ENCODE measurements at regions not wholly inside any gene's neighbourhood (a gene's known extent, or its start where the extent isn't known, plus 50 kb on each side); places are given as distances from the start of the nearest gene placed in this dataset.
"Not testable (repeated sequence)": the region's sequence is repeated elsewhere in the genome, so short reads cannot be mapped to it uniquely, and the experiment has no call there.

- no peak for DNase-seq
These were observed 273.3 kb downstream of the MREG start for GRCh38 chr2:215740071-215740470.

- no peak for DNase-seq
These were observed 275.0 kb downstream of the MREG start for GRCh38 chr2:215738351-215738750.

GRCh38 chr2:215737477-215737876, 275.9 kb downstream of the MREG start:
- no peak for DNase-seq

GRCh38 chr2:215736653-215737290, 276.6 kb downstream of the MREG start:
- DNase-seq = no peak

- no peak for DNase-seq
These were observed 282.2 kb downstream of the MREG start for GRCh38 chr2:215731108-215731658.

GRCh38 chr2:215729985-215730620, 283.2 kb downstream of the MREG start:
- DNase-seq = no peak

- no peak for DNase-seq
These were observed 284.8 kb downstream of the MREG start for GRCh38 chr2:215728504-215729065.

- DNase-seq = no peak
These were observed 285.5 kb downstream of the MREG start for GRCh38 chr2:215727507-215728503.

- no peak for DNase-seq
These were observed 287.3 kb downstream of the MREG start for GRCh38 chr2:215726070-215726469.

GRCh38 chr2:215724146-215724545, 288.3 kb upstream of the FN1 start:
- no peak for DNase-seq

- no peak for DNase-seq
These were observed 287.8 kb upstream of the FN1 start for GRCh38 chr2:215723631-215724011.

- no peak for DNase-seq
These were observed 287.2 kb upstream of the FN1 start for GRCh38 chr2:215722986-215723630.

- no peak for DNase-seq
These were observed 286.3 kb upstream of the FN1 start for GRCh38 chr2:215722125-215722524.

- not testable (repeated sequence) for DNase-seq
These were observed 285.6 kb upstream of the FN1 start for GRCh38 chr2:215721515-215721914.

- DNase-seq = no peak
These were observed 283.0 kb upstream of the FN1 start for GRCh38 chr2:215718890-215719289.

- DNase-seq = no peak
These were observed 282.6 kb upstream of the FN1 start for GRCh38 chr2:215718436-215718835.

GRCh38 chr2:215717501-215718381, 281.9 kb upstream of the FN1 start:
- no peak for DNase-seq

GRCh38 chr2:215716956-215717355, 281.1 kb upstream of the FN1 start:
- DNase-seq = no peak

- DNase-seq = no peak
These were observed 277.3 kb upstream of the FN1 start for GRCh38 chr2:215712871-215713790.

- DNase-seq = no peak
These were observed 276.5 kb upstream of the FN1 start for GRCh38 chr2:215712219-215712868.

Measured in NCI-H446 treated with DMSO at 0.1 percent for 48 hours (cell line).